Mesendoderm (in vitro differentiated cells): ENCODE measurements at regions not wholly inside any gene's neighbourhood (a gene's known extent, or its start where the extent isn't known, plus 50 kb on each side); places are given as distances from the start of the nearest gene placed in this dataset.
A peak's percentile ranks its signal among the peaks of the same experiment; 100 is the strongest.

Experiments used
- DNase-seq: peaks from one replicate; pipeline ENCODE4 v3.0.0; 2013
- H2AK5ac ChIP-seq: 2 replicates; pipeline ENCODE4 v1.6.1; 2013; ENCODE audit warnings: low read length, inconsistent platforms
- H2BK120ac ChIP-seq: 2 replicates; pipeline ENCODE4 v1.6.1; 2013; ENCODE audit warnings: low read depth, mild to moderate bottlenecking, low read length, moderate library complexity, mixed read lengths
- H2BK15ac ChIP-seq: replicated peaks from 2 replicates; pipeline ENCODE4 v1.6.1; 2013; ENCODE audit warnings: low read depth, mild to moderate bottlenecking, moderate library complexity
- H2BK5ac ChIP-seq: 2 replicates; pipeline ENCODE4 v1.6.1; 2013; ENCODE audit warnings: low read length, inconsistent platforms
- H3K18ac ChIP-seq: 2 replicates; pipeline ENCODE4 v1.6.1; 2013; ENCODE audit warnings: mild to moderate bottlenecking, low read length, mixed read lengths
- H3K23ac ChIP-seq: one replicate; pipeline ENCODE4 v1.6.1; 2013; ENCODE audit warnings: low read length
- H3K27ac ChIP-seq: 2 replicates; pipeline ENCODE4 v1.5.1; 2013; ENCODE audit warnings: low read depth, mild to moderate bottlenecking, inconsistent platforms, low read length, moderate library complexity
- H3K27me3 ChIP-seq: 2 replicates; pipeline ENCODE4 v1.6.1; 2013; ENCODE audit warnings: low read length, control low read depth, mild to moderate bottlenecking, inconsistent platforms; ENCODE audit not compliant: insufficient read depth, poor library complexity
- H3K36me3 ChIP-seq: 2 replicates; pipeline ENCODE4 v1.6.1; 2013; ENCODE audit warnings: low read length, inconsistent platforms; ENCODE audit not compliant: control insufficient read depth, insufficient read depth
- H3K4ac ChIP-seq: one replicate; pipeline ENCODE4 v1.6.1; 2013; ENCODE audit warnings: low read depth, mild to moderate bottlenecking, low read length, moderate library complexity
- H3K4me1 ChIP-seq: 2 replicates; pipeline ENCODE4 v1.6.1; 2013; ENCODE audit warnings: low read depth, low read length, inconsistent platforms; ENCODE audit not compliant: control insufficient read depth
- H3K4me2 ChIP-seq: 2 replicates; pipeline ENCODE4 v1.6.1; 2013; ENCODE audit warnings: low read length
- H3K4me3 ChIP-seq: 2 replicates; pipeline ENCODE4 v1.5.1; 2013; ENCODE audit warnings: mild to moderate bottlenecking, low read length
- H3K56ac ChIP-seq: one replicate; pipeline ENCODE4 v1.6.1; 2013; ENCODE audit warnings: low read length
- H3K79me1 ChIP-seq: 2 replicates; pipeline ENCODE4 v1.6.1; 2013; ENCODE audit warnings: low read length, inconsistent platforms
- H3K79me2 ChIP-seq: 2 replicates; pipeline ENCODE4 v1.6.1; 2013; ENCODE audit warnings: mild to moderate bottlenecking, low read length; ENCODE audit not compliant: control insufficient read depth, insufficient read depth
- H3K9ac ChIP-seq: 2 replicates; pipeline ENCODE4 v1.6.1; 2013; ENCODE audit warnings: low read length, inconsistent platforms
- H4K5ac ChIP-seq: one replicate; pipeline ENCODE4 v1.6.1; 2013; ENCODE audit warnings: low read length
- H4K8ac ChIP-seq: one replicate; pipeline ENCODE4 v1.6.1; 2013; ENCODE audit warnings: low read depth, mild to moderate bottlenecking, control low read depth, low read length, moderate library complexity
- WGBS: extraction: QIAGEN DNeasy Blood & Tissue Kit; methylation state at CpG from one replicate; pipeline ENCODE4 v1.1.7; 2013; ENCODE audit warnings: low lambda C conversion rate, missing lambda C conversion rate; ENCODE audit not compliant: insufficient coverage; ENCODE audit errors: extremely low coverage; 5-methylcytosine and 5-hydroxymethylcytosine counted together

DNA sequence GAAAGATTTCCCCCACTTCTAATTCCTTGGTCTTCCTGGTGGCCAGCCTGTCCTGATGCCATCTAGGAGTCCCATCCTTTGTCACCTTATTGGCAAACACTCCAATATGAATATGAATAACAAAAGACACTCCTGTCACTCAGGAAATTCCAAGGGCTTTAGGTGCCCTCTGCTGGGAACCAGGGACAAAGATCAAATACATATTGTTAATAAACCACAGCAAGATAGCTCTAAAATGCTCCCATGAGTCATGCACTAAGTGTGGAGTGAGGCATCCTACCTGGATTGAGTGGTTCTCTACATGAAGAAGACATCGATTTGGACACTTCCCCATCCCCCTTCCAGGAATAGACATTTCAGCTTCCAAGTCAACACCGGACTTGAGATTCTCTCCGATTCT lies 823.6 kb downstream of the TBC1D22A start:
- no peak overlapping the region for H3K4me2 ChIP-seq
- H4K5ac ChIP-seq, result no peak overlapping the region
- H3K79me2 ChIP-seq, result no peaks in the 10 kb centered on the region
- WGBS, result no CpG with 5 or more reads among the region's 3 CpGs
- H3K79me1 ChIP-seq, result no peaks in the 10 kb centered on the region
- no peak for DNase-seq
- H3K36me3 ChIP-seq, result no peaks in the 10 kb centered on the region
- no peak overlapping the region for H3K18ac ChIP-seq
- no peak overlapping the region for H3K23ac ChIP-seq
- H3K27ac ChIP-seq, result no peak overlapping the region
- no peak overlapping the region for H3K56ac ChIP-seq
- no peak overlapping the region for H3K9ac ChIP-seq
- H2BK5ac ChIP-seq, result no peak overlapping the region
- H3K4ac ChIP-seq, result no peak overlapping the region
- no peaks in the 10 kb centered on the region for H3K27me3 ChIP-seq
- H2BK120ac ChIP-seq, result no peak overlapping the region
- H4K8ac ChIP-seq, result no peak overlapping the region
- H2BK15ac ChIP-seq, result no peak overlapping the region
- no peak overlapping the region for H2AK5ac ChIP-seq
- H3K4me3 ChIP-seq, result no peak overlapping the region
- H3K4me1 ChIP-seq, result no peaks in the 10 kb centered on the region

DNA sequence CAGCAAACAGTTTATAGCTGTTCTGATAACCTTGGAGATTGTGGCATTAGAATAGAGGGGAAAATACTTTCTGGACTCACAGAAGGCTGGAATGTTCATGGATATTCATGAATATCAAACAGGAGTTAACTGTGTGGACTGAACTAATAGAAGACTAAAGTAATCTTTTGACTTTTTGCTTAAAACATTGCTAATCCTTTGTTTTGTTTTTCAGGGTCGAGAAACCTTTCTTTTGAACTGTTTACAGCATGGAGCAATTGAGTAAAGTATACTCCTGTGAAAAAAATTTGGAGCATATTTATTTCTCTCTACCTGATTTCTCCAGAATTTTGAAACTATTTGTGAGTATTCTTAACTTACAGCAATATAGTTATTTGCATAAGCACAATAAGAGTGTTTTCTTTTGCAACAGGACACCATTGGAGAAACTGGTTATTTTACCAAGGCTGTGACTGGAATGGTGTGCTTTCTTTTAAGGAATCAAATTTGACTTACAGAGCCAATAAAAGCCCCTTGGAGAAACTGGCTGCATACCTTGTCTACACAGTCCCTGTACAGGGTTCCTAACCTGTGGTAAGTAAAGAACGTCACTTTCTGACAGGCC lies 821.6 kb downstream of the TBC1D22A start:
- no CpG with 5 or more reads among the region's 2 CpGs for WGBS
- Histone ChIP-seq H2BK15ac (no peak overlapping the region), H3K4me3 (no peak overlapping the region), H3K18ac (no peak overlapping the region), H3K4me1 (no peaks in the 10 kb centered on the region), H3K27me3 (no peaks in the 10 kb centered on the region), H4K5ac (no peak overlapping the region), H3K79me2 (no peaks in the 10 kb centered on the region), H3K4ac (no peak overlapping the region), H4K8ac (no peak overlapping the region), H3K23ac (no peak overlapping the region), H3K36me3 (no peaks in the 10 kb centered on the region), H2BK5ac (no peak overlapping the region), H3K79me1 (no peaks in the 10 kb centered on the region), H3K9ac (no peak overlapping the region), H2AK5ac (no peak overlapping the region), H3K4me2 (no peak overlapping the region), H3K56ac (no peak overlapping the region), H3K27ac (no peak overlapping the region), H2BK120ac (no peak overlapping the region)
- DNase-seq, result peak; percentile 16

DNA sequence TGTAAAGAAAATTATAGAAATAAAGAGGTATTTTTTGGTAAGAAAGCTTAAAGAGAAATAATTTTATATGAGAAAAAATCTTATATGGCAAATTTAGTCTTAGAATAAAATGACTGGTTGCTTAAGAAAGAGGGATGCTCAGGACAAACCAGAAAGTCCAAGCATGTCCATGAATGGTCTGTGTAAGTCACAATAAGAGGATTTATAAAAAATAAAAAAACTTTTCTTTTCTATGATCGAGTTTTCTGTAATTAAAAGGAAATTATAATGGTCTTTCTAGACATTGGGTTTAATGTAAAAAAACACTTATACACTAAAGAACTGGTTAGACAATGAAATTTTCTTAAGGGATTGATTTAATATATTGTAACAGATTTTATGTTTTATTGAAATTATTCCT lies 819.6 kb downstream of the TBC1D22A start:
- DNase-seq, result peak; percentile 51
- Histone ChIP-seq H3K4me2 (no peak overlapping the region), H2AK5ac (no peak overlapping the region), H4K5ac (no peak overlapping the region), H2BK15ac (no peak overlapping the region), H3K36me3 (no peaks in the 10 kb centered on the region), H2BK5ac (no peak overlapping the region), H3K79me1 (no peaks in the 10 kb centered on the region), H3K23ac (no peak overlapping the region), H3K56ac (no peak overlapping the region), H2BK120ac (no peak overlapping the region), H3K4ac (no peak overlapping the region), H4K8ac (no peak overlapping the region), H3K9ac (no peak overlapping the region), H3K79me2 (no peaks in the 10 kb centered on the region), H3K18ac (no peak overlapping the region), H3K4me1 (no peaks in the 10 kb centered on the region), H3K4me3 (no peak overlapping the region), H3K27ac (no peak overlapping the region), H3K27me3 (no peaks in the 10 kb centered on the region)
- no CpG with 5 or more reads among the region's 1 CpG for WGBS

DNA sequence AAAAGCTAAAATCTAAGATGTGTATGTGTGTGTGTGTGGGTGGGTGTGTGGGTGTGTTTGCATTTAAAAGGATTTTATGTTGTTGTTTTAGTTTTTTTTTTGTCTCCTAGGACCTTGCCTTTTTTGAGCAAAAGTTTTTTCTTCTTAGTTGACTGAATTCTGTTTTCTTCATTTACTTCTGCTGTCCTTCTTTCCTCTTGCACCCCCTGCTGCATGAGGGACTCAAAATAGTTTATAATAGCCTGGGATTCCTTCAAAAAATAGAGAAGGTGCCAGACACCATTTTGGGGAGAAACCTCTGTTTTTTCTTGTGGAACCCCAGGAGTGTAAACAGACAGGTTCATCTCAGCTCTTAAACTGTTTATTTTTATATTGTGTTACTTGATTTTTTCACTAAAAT lies 817.7 kb downstream of the TBC1D22A start:
- no peak overlapping the region for H3K18ac ChIP-seq
- H3K4me1 ChIP-seq, result no peaks in the 10 kb centered on the region
- no peak overlapping the region for H2AK5ac ChIP-seq
- H4K8ac ChIP-seq, result no peak overlapping the region
- no peak overlapping the region for H3K56ac ChIP-seq
- no peak overlapping the region for H2BK120ac ChIP-seq
- H3K36me3 ChIP-seq, result no peaks in the 10 kb centered on the region
- no peaks in the 10 kb centered on the region for H3K27me3 ChIP-seq
- no peak overlapping the region for H3K4ac ChIP-seq
- no peak for DNase-seq
- H4K5ac ChIP-seq, result no peak overlapping the region
- H3K23ac ChIP-seq, result no peak overlapping the region
- no peak overlapping the region for H3K4me3 ChIP-seq
- H3K79me2 ChIP-seq, result no peaks in the 10 kb centered on the region
- H3K9ac ChIP-seq, result no peak overlapping the region
- H2BK5ac ChIP-seq, result no peak overlapping the region
- H3K27ac ChIP-seq, result no peak overlapping the region
- H3K4me2 ChIP-seq, result no peak overlapping the region
- no peaks in the 10 kb centered on the region for H3K79me1 ChIP-seq
- H2BK15ac ChIP-seq, result no peak overlapping the region

DNA sequence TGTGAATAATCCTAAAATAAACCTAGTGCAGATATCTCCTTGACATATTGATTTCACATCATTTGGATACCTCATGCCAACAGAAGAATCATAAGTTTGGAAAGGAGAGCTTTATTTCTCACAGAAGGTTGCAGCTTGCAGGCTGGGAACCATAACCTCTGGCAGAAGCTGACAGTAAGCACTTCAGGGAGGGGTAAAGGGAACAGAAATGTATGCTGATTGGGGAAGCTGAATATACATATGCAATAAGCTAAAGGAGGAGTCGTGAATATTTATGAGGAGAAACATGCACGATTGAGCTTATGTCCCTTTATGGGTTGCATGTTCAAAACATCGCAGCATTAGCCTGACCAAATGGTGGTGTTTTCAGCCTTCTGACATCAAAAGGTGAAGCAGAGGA lies 814.5 kb downstream of the TBC1D22A start:
- WGBS, result no CpG with 5 or more reads among the region's 3 CpGs
- Histone ChIP-seq H3K36me3 (no peaks in the 10 kb centered on the region), H4K5ac (no peak overlapping the region), H3K23ac (no peak overlapping the region), H3K4me3 (no peak overlapping the region), H2AK5ac (no peak overlapping the region), H3K9ac (no peak overlapping the region), H3K4me1 (no peaks in the 10 kb centered on the region), H3K4ac (no peak overlapping the region), H3K4me2 (no peak overlapping the region), H2BK15ac (no peak overlapping the region), H2BK5ac (no peak overlapping the region), H2BK120ac (no peak overlapping the region), H3K79me1 (no peaks in the 10 kb centered on the region), H4K8ac (no peak overlapping the region), H3K79me2 (no peaks in the 10 kb centered on the region), H3K18ac (no peak overlapping the region), H3K27me3 (no peaks in the 10 kb centered on the region), H3K27ac (no peak overlapping the region), H3K56ac (no peak overlapping the region)
- no peak for DNase-seq

DNA sequence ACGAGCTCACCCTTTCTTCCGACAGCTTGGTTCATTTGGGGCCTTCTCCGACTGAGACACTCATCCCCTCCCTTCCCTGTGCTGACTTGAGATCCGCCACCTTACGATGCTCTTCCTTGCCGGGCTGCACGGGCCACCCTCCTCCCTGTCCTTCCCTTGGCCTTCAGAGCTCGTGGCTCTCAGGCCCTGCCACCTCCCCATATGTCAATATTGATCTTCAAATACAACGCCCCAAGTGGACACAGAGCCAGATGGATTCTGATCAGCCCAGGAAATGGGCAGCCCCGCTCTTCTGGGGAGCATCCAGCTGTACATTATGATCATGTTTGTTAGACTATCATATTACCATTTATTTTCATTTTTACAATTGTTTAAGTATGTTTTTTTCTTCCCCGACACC lies 812.8 kb downstream of the TBC1D22A start:
- Histone ChIP-seq H2BK15ac (no peak overlapping the region), H2BK5ac (no peak overlapping the region), H3K79me1 (no peaks in the 10 kb centered on the region), H3K4me2 (no peak overlapping the region), H3K9ac (no peak overlapping the region), H3K56ac (no peak overlapping the region), H3K27me3 (no peaks in the 10 kb centered on the region), H3K4ac (no peak overlapping the region), H3K4me3 (no peak overlapping the region), H3K4me1 (no peaks in the 10 kb centered on the region), H3K79me2 (no peaks in the 10 kb centered on the region), H3K27ac (no peak overlapping the region), H3K36me3 (no peaks in the 10 kb centered on the region), H4K5ac (no peak overlapping the region), H4K8ac (no peak overlapping the region), H3K18ac (no peak overlapping the region), H2BK120ac (no peak overlapping the region), H3K23ac (no peak overlapping the region), H2AK5ac (no peak overlapping the region)
- WGBS, result no CpG with 5 or more reads among the region's 11 CpGs
- DNase-seq, result no peak
